Ishikawa (cell line): ENCODE measurements at regions not wholly inside any gene's neighbourhood (a gene's known extent, or its start where the extent isn't known, plus 50 kb on each side); places are given as distances from the start of the nearest gene placed in this dataset.

ENCODE experiments used
- FOXM1 ChIP-seq: IDR thresholded peaks from 2 replicates; pipeline ENCODE4 v1.6.1; 2012; ENCODE audit warnings: low read depth, borderline replicate concordance
- RAD21 ChIP-seq: IDR thresholded peaks from 2 replicates; pipeline ENCODE4 v1.6.1; 2012; ENCODE audit warnings: low read depth
- TAF1 ChIP-seq: IDR thresholded peaks from 2 replicates; pipeline ENCODE4 v1.6.1; 2012; ENCODE audit warnings: low read depth, mild to moderate bottlenecking
- TCF12 ChIP-seq: IDR thresholded peaks from 2 replicates; pipeline ENCODE4 v1.6.1; 2012; ENCODE audit warnings: low read depth
- YY1 ChIP-seq: IDR thresholded peaks from 2 replicates; pipeline ENCODE4 v1.6.1; 2012; ENCODE audit warnings: low read depth

GRCh38 chr6:170038251-170038650 lies 252.6 kb downstream of the DLL1 start:
- TF ChIP-seq YY1 (no peak), RAD21 (no peak), TAF1 (no peak), FOXM1 (no peak), TCF12 (no peak)
